ENCODE measurements at regions not wholly inside any gene's neighbourhood (a gene's known extent, or its start where the extent isn't known, plus 50 kb on each side); places are given as distances from the start of the nearest gene placed in this dataset.

DNA sequence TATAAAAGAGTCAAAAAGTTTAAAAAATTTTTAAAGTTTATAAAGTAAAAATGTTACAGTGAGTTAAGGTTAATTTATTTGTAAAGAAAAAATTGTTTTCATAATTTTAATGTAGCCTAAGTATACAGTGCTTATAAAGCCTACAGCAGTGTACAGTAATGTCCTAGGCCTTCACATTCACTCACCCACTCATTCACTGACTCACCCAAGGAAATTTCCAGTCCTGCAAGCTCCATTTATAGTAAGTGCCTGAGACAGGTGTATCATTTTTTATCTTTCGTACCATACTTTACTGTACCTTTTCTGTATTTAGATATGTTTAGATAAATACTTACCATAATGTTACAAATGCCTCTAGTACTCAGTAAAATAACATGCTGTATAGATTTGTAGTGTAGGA lies 269.7 kb upstream of the PHF14 start:
- TF ChIP-seq CTCF (IDR thresholded peaks at IDR 0.05; ENCODE audit: low read length) (no peak), EZH2 (IDR thresholded peaks at IDR 0.05; ENCODE audit: borderline replicate concordance, low read length) (no peak)

Measured in OCI-LY1 (cell line).